22Rv1 (cell line): ENCODE measurements at regions not wholly inside any gene's neighbourhood (a gene's known extent, or its start where the extent isn't known, plus 50 kb on each side); places are given as distances from the start of the nearest gene placed in this dataset.

Experiments
- H3K27ac ChIP-seq: fragments of 450-650 bp; 2 replicates; pipeline ENCODE4 v1.5.1; 2017
- CTCF ChIP-seq: fragments of 450-650 bp; IDR thresholded peaks from 2 replicates; pipeline ENCODE4 v1.5.1; 2017; ENCODE audit warnings: mild to moderate bottlenecking
- ZFX ChIP-seq: fragments of 450-650 bp; IDR thresholded peaks from 2 replicates; pipeline ENCODE4 v1.6.1; 2017; ENCODE audit warnings: antibody characterized with exemption, borderline replicate concordance

- H3K27ac ChIP-seq: no peak overlapping the region
- TF ChIP-seq CTCF (no peak), ZFX (no peak)
Observed at GRCh38 chr17:53635444-53635843, 187.3 kb upstream of the KIF2B start.

- no peak overlapping the region for H3K27ac ChIP-seq
- TF ChIP-seq ZFX (no peak), CTCF (no peak)
Observed at GRCh38 chr17:53633856-53634255, 188.9 kb upstream of the KIF2B start.

DNA sequence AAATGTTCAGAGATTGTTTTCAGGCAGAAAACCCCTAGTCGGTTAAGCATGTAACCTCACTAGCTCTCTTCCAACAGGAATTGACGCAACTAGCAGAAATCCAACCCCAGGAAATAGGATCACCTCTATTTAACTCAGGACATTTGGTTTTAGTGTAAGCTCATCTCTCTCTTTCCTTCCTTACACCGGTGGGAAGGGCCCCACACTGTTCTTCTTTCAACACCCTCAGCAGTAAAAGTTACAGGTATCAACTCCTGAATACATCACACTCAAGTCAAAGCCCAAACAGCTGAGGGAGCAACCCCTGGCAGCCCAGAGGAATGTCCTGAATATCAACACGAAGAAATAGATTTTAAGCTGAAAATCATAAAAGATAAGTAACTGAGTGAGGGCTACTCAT lies 191.2 kb upstream of the KIF2B start:
- H3K27ac ChIP-seq: no peak overlapping the region
- TF ChIP-seq ZFX (no peak), CTCF (no peak)

DNA sequence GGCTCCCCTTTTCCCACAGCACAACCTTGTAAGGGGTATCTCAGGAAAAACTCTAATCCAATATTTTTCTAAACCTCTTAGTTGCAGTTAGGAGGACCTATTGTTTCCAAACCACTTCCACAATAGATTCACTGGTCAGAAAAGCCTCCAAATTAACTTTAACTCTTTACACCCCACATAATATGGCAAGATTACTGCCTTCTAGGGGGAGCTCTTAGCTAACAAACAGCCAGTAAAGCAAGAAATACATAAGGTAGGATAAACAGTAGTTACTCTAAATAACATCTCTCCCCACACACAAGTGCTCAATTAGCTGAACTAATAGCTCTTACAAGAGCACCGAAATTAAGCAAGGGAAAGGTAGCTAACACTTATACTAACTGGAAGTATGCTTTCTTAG lies 192.1 kb upstream of the KIF2B start:
- no peak overlapping the region for H3K27ac ChIP-seq

DNA sequence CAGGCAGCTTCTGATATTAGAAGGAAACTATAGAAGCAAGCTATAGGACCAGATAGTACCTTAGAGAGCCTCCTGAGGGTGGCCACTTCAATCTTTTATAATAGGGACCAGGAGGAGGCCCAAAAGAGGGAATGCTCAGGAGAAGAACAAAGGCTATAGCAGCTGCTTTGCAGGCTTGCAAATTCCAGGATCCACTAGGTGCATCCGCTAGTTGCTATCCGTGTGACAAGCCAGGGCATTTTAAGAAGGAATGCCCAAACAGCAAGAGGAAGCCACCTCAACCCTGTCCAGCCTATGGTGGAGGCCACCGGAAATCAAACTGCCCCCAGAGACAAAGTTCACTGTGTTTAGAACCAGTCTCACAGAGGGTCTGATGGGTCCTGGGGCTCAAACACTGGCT lies 192.6 kb upstream of the KIF2B start:
- no peak for TF ChIP-seq ZFX
- no peak for TF ChIP-seq CTCF
- H3K27ac ChIP-seq: no peak overlapping the region

More for the DNA sequence above, 192.1 kb upstream of the KIF2B start:
- no peak for TF ChIP-seq CTCF
- no peak for TF ChIP-seq ZFX

GRCh38 chr17:53629188-53629587 lies 193.5 kb upstream of the KIF2B start:
- TF ChIP-seq ZFX (no peak), CTCF (no peak)
- H3K27ac ChIP-seq: no peak overlapping the region

DNA sequence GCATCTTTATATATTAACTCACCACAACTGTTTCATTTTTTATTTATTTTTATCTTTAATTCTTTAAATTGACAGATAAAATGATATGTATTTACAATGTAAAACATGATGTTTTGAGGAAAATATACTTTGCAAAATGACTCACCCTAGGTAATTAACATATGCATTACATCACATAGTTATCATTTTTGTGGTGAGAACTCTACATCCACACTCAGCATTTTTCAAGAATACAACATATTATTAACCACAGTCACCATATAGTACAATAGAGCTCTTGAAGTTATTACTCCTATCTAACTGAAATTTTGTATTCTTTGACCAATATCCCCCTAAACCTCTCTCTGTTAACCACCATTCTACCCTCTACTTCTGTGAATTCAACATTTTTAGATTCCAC lies 194.7 kb upstream of the KIF2B start:
- H3K27ac ChIP-seq: no peak overlapping the region

GRCh38 chr17:53627511-53627910 lies 195.2 kb upstream of the KIF2B start:
- TF ChIP-seq CTCF (no peak), ZFX (no peak)
- H3K27ac ChIP-seq: no peak overlapping the region

More for the DNA sequence above, 194.7 kb upstream of the KIF2B start:
- no peak for TF ChIP-seq ZFX
